T-cell (primary cell): ENCODE measurements at regions not wholly inside any gene's neighbourhood (a gene's known extent, or its start where the extent isn't known, plus 50 kb on each side); places are given as distances from the start of the nearest gene placed in this dataset.

ENCODE experiments used
- ATAC-seq, 4 experiments: fragments of 200-7000 bp in 3 of 4; fragments of 150-1000 bp in 1 of 4; cut with Tn5 transposase; replicated peaks in 1 of 4; 1 replicate in 3 of 4; 2 replicates in 1 of 4; pipeline ENCODE4 v1.10.0; 2021; ENCODE audit warnings: moderate library complexity in 3 of 4, mild to moderate bottlenecking in 2 of 4, moderate number of reproducible peaks in 1 of 4
- CTCF ChIA-PET, 2 donors: fragments of 300-600 bp; sonication (Branson Sonifier 250); formaldehyde crosslinking; loops; one replicate each; lab custom pipeline; 2022; ENCODE audit warnings: antibody characterized with exemption in 2 of 2; lab: Charles Lee
- POLR2A ChIA-PET, 2 donors: fragments of 300-600 bp; sonication (Branson Sonifier 250); formaldehyde crosslinking; loops; one replicate each; lab custom pipeline; 2022; ENCODE audit warnings: antibody characterized with exemption in 2 of 2; lab: Charles Lee
- DNase-seq, 35 experiments: peaks; one replicate each; pipeline versions ENCODE4 v3.0.0 to v3.0.0-alpha.2; 2013 to 2023
- H3K27ac ChIP-seq: one replicate; pipeline ENCODE4 v1.5.1; 2013; ENCODE audit warnings: low read length
- H3K27me3 ChIP-seq, 2 experiments: replicated peaks in 1 of 2; 1 replicate in 1 of 2; 2 replicates in 1 of 2; pipeline versions ENCODE4 v1.6.1 to v1.7.0; 2013; ENCODE audit warnings: low read length in 1 of 2, mixed read lengths in 1 of 2; ENCODE audit not compliant: control insufficient read depth in 2 of 2, insufficient read depth in 2 of 2; ENCODE audit errors: extremely low read depth in 1 of 2
- H3K36me3 ChIP-seq, 2 donors: 1 replicate in 1 of 2; 2 replicates in 1 of 2; pipeline versions ENCODE4 v1.6.1 to v1.7.0; 2013; ENCODE audit warnings: low read length in 1 of 2; ENCODE audit not compliant: control insufficient read depth in 2 of 2, insufficient read depth in 1 of 2; ENCODE audit errors: extremely low read depth in 1 of 2
- H3K4me1 ChIP-seq, 2 experiments: 1 replicate in 1 of 2; 2 replicates in 1 of 2; pipeline versions ENCODE4 v1.6.1 to v1.7.0; 2013; ENCODE audit warnings: low read length in 2 of 2, mixed read lengths in 1 of 2; ENCODE audit not compliant: insufficient read depth in 2 of 2, control insufficient read depth in 1 of 2; ENCODE audit errors: extremely low read depth in 1 of 2
- H3K4me3 ChIP-seq, 2 donors: 1 replicate in 1 of 2; 2 replicates in 1 of 2; pipeline versions ENCODE4 v1.5.1 to v1.7.0; 2013; ENCODE audit warnings: mild to moderate bottlenecking in 2 of 2, low read length in 1 of 2, moderate library complexity in 1 of 2; ENCODE audit not compliant: control insufficient read depth in 1 of 2; ENCODE audit errors: extremely low read depth in 1 of 2
- H3K9me3 ChIP-seq: 2 replicates; pipeline ENCODE4 v1.7.0; 2013
- H3K27ac Mint-ChIP-seq, 2 donors: one replicate each; pipeline ENCODE4 v1.8.0; 2020 to 2021; ENCODE audit warnings: mild to moderate bottlenecking in 2 of 2, mixed read lengths in 2 of 2
- H3K27me3 Mint-ChIP-seq, 2 donors: one replicate each; pipeline ENCODE4 v1.8.0; 2021 to 2022; ENCODE audit warnings: mixed read lengths in 2 of 2
- H3K36me3 Mint-ChIP-seq: one replicate; pipeline ENCODE4 v1.8.0; 2021; ENCODE audit warnings: mixed read lengths
- H3K4me1 Mint-ChIP-seq, 3 donors: one replicate each; pipeline ENCODE4 v1.8.0; 2020 to 2022; ENCODE audit warnings: mixed read lengths in 3 of 3, mild to moderate bottlenecking in 1 of 3
- H3K4me3 Mint-ChIP-seq, 3 donors: one replicate each; pipeline ENCODE4 v1.8.0; 2020 to 2022; ENCODE audit warnings: mild to moderate bottlenecking in 3 of 3, mixed read lengths in 3 of 3, moderate library complexity in 3 of 3
- H3K9me3 Mint-ChIP-seq, 3 donors: one replicate each; pipeline ENCODE4 v1.8.0; 2020 to 2022; ENCODE audit warnings: mixed read lengths in 3 of 3
- WGBS: methylation state at CpG from one replicate; pipeline ENCODE4 v1.1.5; 2013; ENCODE audit warnings: missing lambda C conversion rate; ENCODE audit not compliant: insufficient coverage; 5-methylcytosine and 5-hydroxymethylcytosine counted together

DNA sequence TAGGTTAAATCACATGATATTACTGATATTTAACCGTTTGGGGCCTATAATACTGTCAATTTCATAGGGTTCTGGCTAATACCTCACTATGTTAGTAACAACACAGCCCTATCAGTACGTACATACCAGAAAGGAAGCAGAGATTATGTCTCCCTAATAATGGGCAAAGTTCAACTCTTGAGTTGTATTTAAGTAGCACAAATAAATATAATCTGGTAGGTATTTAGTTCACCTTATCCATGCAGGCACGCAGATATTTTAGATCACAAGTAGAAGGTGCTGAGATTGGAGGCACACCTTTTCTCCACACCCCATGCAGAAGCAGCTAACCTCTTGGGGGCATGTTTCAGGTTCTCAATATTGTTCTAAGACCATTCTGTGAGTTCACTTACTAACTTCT, 118.9 kb downstream of the IRS1 start:
- DNase-seq (no peak), ATAC-seq (no peak)
- WGBS: no CpG with 5 or more reads among the region's 3 CpGs
- no peak overlapping the region for H3K4me3 ChIP-seq
- no peaks in the 10 kb centered on the region for H3K9me3 ChIP-seq
- H3K27me3 Mint-ChIP-seq: peaks cover 0 to 1% of the 10 kb centered on the region in 2 donors
- CTCF ChIA-PET: no interaction called here
- peaks cover 0 to 6% (median 2%) of the 10 kb centered on the region in 3 donors for H3K4me1 Mint-ChIP-seq
- no peak overlapping the region for H3K4me3 Mint-ChIP-seq
- H3K9me3 Mint-ChIP-seq: no peaks in the 10 kb centered on the region
- H3K27ac Mint-ChIP-seq: no peak overlapping the region
- H3K36me3 ChIP-seq: no peaks in the 10 kb centered on the region
- no peaks in the 10 kb centered on the region for H3K4me1 ChIP-seq
- POLR2A ChIA-PET: no interaction called here
- H3K36me3 Mint-ChIP-seq: no peaks in the 10 kb centered on the region
- peaks cover 0 to 2% of the 10 kb centered on the region in 2 experiments for H3K27me3 ChIP-seq
- no peak overlapping the region for H3K27ac ChIP-seq

DNA sequence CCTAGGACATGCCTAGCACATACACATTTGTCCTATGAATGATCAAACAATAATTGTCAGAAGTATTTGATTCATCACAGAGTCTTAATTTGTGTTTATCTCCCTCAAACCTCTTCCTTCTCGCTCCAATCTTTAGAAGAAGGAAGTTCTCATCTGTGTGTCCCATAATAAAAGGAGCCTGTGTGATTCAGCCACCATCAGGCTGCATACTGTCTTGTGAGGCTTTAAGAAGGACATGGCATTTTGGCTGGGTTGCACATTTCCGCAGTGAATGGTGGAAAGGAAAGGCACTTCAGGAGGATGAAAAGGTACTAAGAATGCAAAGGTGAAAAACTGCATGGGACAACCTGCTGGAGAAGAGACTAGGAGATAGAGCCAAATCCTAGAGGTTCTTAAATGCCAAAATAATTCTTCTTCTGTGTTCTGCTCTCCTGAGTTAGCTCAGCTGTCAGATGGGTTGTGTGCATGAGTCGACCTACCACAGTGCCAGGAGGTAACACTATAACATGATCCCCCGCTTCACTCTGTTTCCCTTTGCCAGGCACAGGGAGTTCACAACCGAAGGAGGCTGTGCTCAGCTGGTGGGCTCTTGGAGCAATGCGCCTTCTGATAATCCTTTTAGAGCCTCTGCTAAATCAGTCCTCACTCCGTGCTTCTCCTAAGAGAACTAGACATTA, 120.1 kb downstream of the IRS1 start:
- H3K36me3 Mint-ChIP-seq: no peaks in the 10 kb centered on the region
- ChIA-PET CTCF (no interaction called here), POLR2A (no interaction called here)
- Histone ChIP-seq H3K9me3 (no peaks in the 10 kb centered on the region), H3K36me3 (no peaks in the 10 kb centered on the region), H3K4me3 (no peak overlapping the region), H3K27ac (no peak overlapping the region), H3K27me3 (peaks cover 0 to 2% of the 10 kb centered on the region in 2 experiments), H3K4me1 (no peaks in the 10 kb centered on the region)
- no peak overlapping the region for H3K4me3 Mint-ChIP-seq
- 92% methylated on average over 3 of the region's 7 CpGs for WGBS
- ATAC-seq (no peak), DNase-seq (no peak)
- peaks cover 3 to 10% of the 10 kb centered on the region in 2 donors for H3K27me3 Mint-ChIP-seq
- no peaks in the 10 kb centered on the region for H3K9me3 Mint-ChIP-seq
- no peaks in the 10 kb centered on the region for H3K4me1 Mint-ChIP-seq
- H3K27ac Mint-ChIP-seq: no peak overlapping the region

DNA sequence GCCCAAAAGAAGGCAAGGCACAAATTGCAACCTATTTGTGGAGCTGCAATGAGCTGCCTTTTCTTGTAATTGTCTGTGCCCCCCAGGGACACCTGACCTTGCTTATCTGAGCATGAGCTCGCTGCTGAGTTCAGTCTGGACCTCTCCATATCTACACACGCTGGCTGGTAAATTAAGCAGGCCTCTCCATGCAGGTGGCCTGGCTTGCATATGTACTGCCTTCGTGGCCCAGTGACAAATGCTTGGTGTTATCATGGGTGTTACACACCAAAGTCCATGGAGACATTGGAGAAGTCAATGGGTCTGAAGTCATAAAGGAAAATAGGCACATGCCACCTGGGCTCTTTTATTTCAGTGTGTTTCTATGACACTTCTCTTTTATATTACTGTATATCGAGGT, 121.2 kb downstream of the IRS1 start:
- Histone ChIP-seq H3K4me1 (no peaks in the 10 kb centered on the region), H3K36me3 (no peaks in the 10 kb centered on the region), H3K4me3 (no peak overlapping the region), H3K27ac (no peak overlapping the region), H3K27me3 (peaks cover 0 to 2% of the 10 kb centered on the region in 2 experiments), H3K9me3 (no peaks in the 10 kb centered on the region)
- H3K4me3 Mint-ChIP-seq: no peak overlapping the region
- ATAC-seq (no peak), DNase-seq (no peak)
- no peaks in the 10 kb centered on the region for H3K36me3 Mint-ChIP-seq
- POLR2A ChIA-PET: no interaction called here
- WGBS: no CpG with 5 or more reads among the region's 4 CpGs
- CTCF ChIA-PET: no interaction called here
- H3K27me3 Mint-ChIP-seq: peaks cover 3 to 16% of the 10 kb centered on the region in 2 donors
- peaks cover 2 to 6% (median 5%) of the 10 kb centered on the region in 3 donors for H3K4me1 Mint-ChIP-seq
- no peaks in the 10 kb centered on the region for H3K9me3 Mint-ChIP-seq
- no peak overlapping the region for H3K27ac Mint-ChIP-seq

- Mint-ChIP-seq H3K27me3 (peaks cover 6 to 18% of the 10 kb centered on the region in 2 donors), H3K4me3 (no peak overlapping the region), H3K27ac (no peak overlapping the region), H3K9me3 (no peaks in the 10 kb centered on the region), H3K36me3 (no peaks in the 10 kb centered on the region), H3K4me1 (peaks cover 7 to 12% (median 11%) of the 10 kb centered on the region in 3 donors)
- ATAC-seq (no peak), DNase-seq (no peak)
- ChIA-PET CTCF (no interaction called here), POLR2A (no interaction called here)
- Histone ChIP-seq H3K36me3 (no peaks in the 10 kb centered on the region), H3K27me3 (peaks cover 0 to 2% of the 10 kb centered on the region in 2 experiments), H3K9me3 (no peaks in the 10 kb centered on the region), H3K27ac (no peak overlapping the region), H3K4me1 (no peaks in the 10 kb centered on the region), H3K4me3 (no peak overlapping the region)
- no CpG with 5 or more reads among the region's 4 CpGs for WGBS
Measured at GRCh38 chr2:226677080-226677479, 122.5 kb downstream of the IRS1 start.

- peaks cover 0 to 2% of the 10 kb centered on the region in 2 experiments for H3K27me3 ChIP-seq
- H3K9me3 ChIP-seq: no peaks in the 10 kb centered on the region
- H3K27ac Mint-ChIP-seq: no peak overlapping the region
- POLR2A ChIA-PET: no interaction called here
- peaks cover 11 to 20% of the 10 kb centered on the region in 2 donors for H3K27me3 Mint-ChIP-seq
- H3K27ac ChIP-seq: no peak overlapping the region
- CTCF ChIA-PET: no interaction called here
- no peaks in the 10 kb centered on the region for H3K9me3 Mint-ChIP-seq
- DNase-seq: no peak
- peaks cover 7 to 14% (median 12%) of the 10 kb centered on the region in 3 donors for H3K4me1 Mint-ChIP-seq
- no peak for ATAC-seq
- whole genome bisulfite sequencing: 63% methylated on average over 1 of the region's 1 CpG
- no peaks in the 10 kb centered on the region for H3K4me1 ChIP-seq
- H3K36me3 ChIP-seq: no peaks in the 10 kb centered on the region
- no peak overlapping the region for H3K4me3 Mint-ChIP-seq
- no peaks in the 10 kb centered on the region for H3K36me3 Mint-ChIP-seq
- no peak overlapping the region for H3K4me3 ChIP-seq
Measured at GRCh38 chr2:226676618-226677017, 123.0 kb downstream of the IRS1 start.

- ATAC-seq: no peak
- DNase-seq: no peak
- Mint-ChIP-seq H3K4me1 (peaks cover 7 to 14% (median 12%) of the 10 kb centered on the region in 3 donors), H3K9me3 (no peaks in the 10 kb centered on the region), H3K4me3 (no peak overlapping the region), H3K36me3 (no peaks in the 10 kb centered on the region), H3K27me3 (peaks cover 21 to 26% of the 10 kb centered on the region in 2 donors), H3K27ac (no peak overlapping the region)
- ChIA-PET POLR2A (no interaction called here), CTCF (interaction anchor here in 1 of 2 donors (1.4 kb wide), 1 partner anchor 9 kb away, joined by 3 read pairs; no protein-coding TSS in a partner anchor)
- Histone ChIP-seq H3K4me1 (no peaks in the 10 kb centered on the region), H3K27me3 (peaks cover 2 to 3% of the 10 kb centered on the region in 2 experiments), H3K36me3 (no peaks in the 10 kb centered on the region), H3K9me3 (no peaks in the 10 kb centered on the region), H3K4me3 (no peak overlapping the region), H3K27ac (no peak overlapping the region)
- WGBS: 43% methylated on average over 1 of the region's 2 CpGs
Measured at GRCh38 chr2:226674123-226674522, 125.5 kb downstream of the IRS1 start.
